SU-DHL-6 (cell line): ENCODE measurements at regions not wholly inside any gene's neighbourhood (a gene's known extent, or its start where the extent isn't known, plus 50 kb on each side); places are given as distances from the start of the nearest gene placed in this dataset.

Experiments
- H2AFZ ChIP-seq: fragments of 200-600 bp; sonication (generic); 2 replicates; pipeline ENCODE4 v1.6.1; 2014; ENCODE audit warnings: low read depth, mild to moderate bottlenecking, moderate library complexity, mixed read lengths, antibody characterized with exemption, low read length; ENCODE audit not compliant: severe bottlenecking
- H3F3A ChIP-seq: fragments of 200-600 bp; shearing (Covaris generic); 2 replicates; pipeline ENCODE4 v1.6.0; 2016; ENCODE audit warnings: antibody characterized with exemption, mild to moderate bottlenecking; ENCODE audit not compliant: insufficient read depth
- H3K27ac ChIP-seq: fragments of 200-600 bp; sonication (generic); 2 replicates; pipeline ENCODE4 v1.5.1; 2016; ENCODE audit warnings: low read depth, mild to moderate bottlenecking, low read length, moderate library complexity, mixed read lengths
- H3K27me3 ChIP-seq: fragments of 200-600 bp; sonication (generic), shearing (Covaris generic); 2 replicates; pipeline ENCODE4 v1.6.0; 2014; ENCODE audit warnings: mild to moderate bottlenecking, low read length
- H3K36me3 ChIP-seq: fragments of 200-600 bp; sonication (generic); 2 replicates; pipeline ENCODE4 v1.6.1; 2014; ENCODE audit warnings: mild to moderate bottlenecking, low read length, mixed read lengths
- H3K4me2 ChIP-seq: fragments of 300-600, 200-600 bp; shearing (Covaris generic), sonication (generic); 2 replicates; pipeline ENCODE4 v1.6.0; 2014; ENCODE audit warnings: low read length, low read depth, mild to moderate bottlenecking; ENCODE audit not compliant: poor library complexity, severe bottlenecking
- H3K4me3 ChIP-seq: fragments of 200-600 bp; sonication (generic); 2 replicates; pipeline ENCODE4 v1.5.1; 2014; ENCODE audit warnings: antibody characterized with exemption, low read length, mild to moderate bottlenecking, mixed read lengths; ENCODE audit not compliant: insufficient read depth, poor library complexity, severe bottlenecking
- H3K79me2 ChIP-seq: fragments of 200-600 bp; sonication (generic); 2 replicates; pipeline ENCODE4 v1.6.1; 2014; ENCODE audit warnings: mild to moderate bottlenecking, low read length, moderate library complexity; ENCODE audit not compliant: insufficient read depth
- H3K9ac ChIP-seq: fragments of 200-600 bp; sonication (generic); 2 replicates; pipeline ENCODE4 v1.7.0; 2014; ENCODE audit warnings: mild to moderate bottlenecking, low read length
- H3K9me2 ChIP-seq: fragments of 200-600 bp; sonication (generic); replicated peaks from 2 replicates; pipeline ENCODE4 v1.6.1; 2014; ENCODE audit warnings: low read length; ENCODE audit not compliant: insufficient read depth
- H3K9me3 ChIP-seq: fragments of 200-600 bp; sonication (generic); 2 replicates; pipeline ENCODE4 v1.6.1; 2014; ENCODE audit warnings: low read length, mixed read lengths; ENCODE audit not compliant: insufficient read depth
- H4K20me1 ChIP-seq: fragments of 200-600 bp; sonication (generic); 2 replicates; pipeline ENCODE4 v1.6.1; 2014; ENCODE audit warnings: low read depth, mild to moderate bottlenecking, antibody characterized with exemption, low read length, moderate library complexity, mixed read lengths
- EZH2phosphoT487 ChIP-seq: fragments of 200-600 bp; sonication (generic), shearing (Covaris generic); conservative IDR thresholded peaks from 2 replicates; pipeline ENCODE4 v1.6.1; 2018; ENCODE audit warnings: mild to moderate bottlenecking, antibody characterized with exemption, low read length, moderate library complexity, mixed read lengths
- TF ChIP-seq, protein P1 (sequence below): fragments of 200-600 bp; sonication (generic); IDR thresholded peaks from one replicate; pipeline ENCODE4 v1.5.1; 2017; ENCODE audit warnings: antibody characterized with exemption, mild to moderate bottlenecking, low read length, moderate library complexity; ENCODE audit not compliant: insufficient read depth, poor library complexity, severe bottlenecking

GRCh38 chr6:33918175-33918695, 114.4 kb upstream of the MLN start:
- Histone ChIP-seq H3K27ac (no peak overlapping the region), H3K4me2 (no peak overlapping the region), H3K9me3 (no peaks in the 10 kb centered on the region), H3K4me3 (no peak overlapping the region), H3K36me3 (no peaks in the 10 kb centered on the region), H2AFZ (no peak overlapping the region), H4K20me1 (no peaks in the 10 kb centered on the region), H3K79me2 (no peaks in the 10 kb centered on the region), H3K9me2 (no peaks in the 10 kb centered on the region), H3K27me3 (no peaks in the 10 kb centered on the region), H3K9ac (no peak overlapping the region), H3F3A (no peaks in the 10 kb centered on the region)
- no peak for TF ChIP-seq EZH2phosphoT487
- TF ChIP-seq, protein P1, sequence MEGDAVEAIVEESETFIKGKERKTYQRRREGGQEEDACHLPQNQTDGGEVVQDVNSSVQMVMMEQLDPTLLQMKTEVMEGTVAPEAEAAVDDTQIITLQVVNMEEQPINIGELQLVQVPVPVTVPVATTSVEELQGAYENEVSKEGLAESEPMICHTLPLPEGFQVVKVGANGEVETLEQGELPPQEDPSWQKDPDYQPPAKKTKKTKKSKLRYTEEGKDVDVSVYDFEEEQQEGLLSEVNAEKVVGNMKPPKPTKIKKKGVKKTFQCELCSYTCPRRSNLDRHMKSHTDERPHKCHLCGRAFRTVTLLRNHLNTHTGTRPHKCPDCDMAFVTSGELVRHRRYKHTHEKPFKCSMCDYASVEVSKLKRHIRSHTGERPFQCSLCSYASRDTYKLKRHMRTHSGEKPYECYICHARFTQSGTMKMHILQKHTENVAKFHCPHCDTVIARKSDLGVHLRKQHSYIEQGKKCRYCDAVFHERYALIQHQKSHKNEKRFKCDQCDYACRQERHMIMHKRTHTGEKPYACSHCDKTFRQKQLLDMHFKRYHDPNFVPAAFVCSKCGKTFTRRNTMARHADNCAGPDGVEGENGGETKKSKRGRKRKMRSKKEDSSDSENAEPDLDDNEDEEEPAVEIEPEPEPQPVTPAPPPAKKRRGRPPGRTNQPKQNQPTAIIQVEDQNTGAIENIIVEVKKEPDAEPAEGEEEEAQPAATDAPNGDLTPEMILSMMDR = no peak

GRCh38 chr6:33915134-33915533, 111.3 kb upstream of the MLN start:
- H3K4me3 ChIP-seq = no peak overlapping the region
- H3K9ac ChIP-seq = no peak overlapping the region
- TF ChIP-seq, protein P1 = no peak
- no peak for TF ChIP-seq EZH2phosphoT487
- no peaks in the 10 kb centered on the region for H3K9me2 ChIP-seq
- H3K79me2 ChIP-seq = no peaks in the 10 kb centered on the region
- no peaks in the 10 kb centered on the region for H3K9me3 ChIP-seq
- no peaks in the 10 kb centered on the region for H4K20me1 ChIP-seq
- no peaks in the 10 kb centered on the region for H3F3A ChIP-seq
- no peaks in the 10 kb centered on the region for H3K27me3 ChIP-seq
- H2AFZ ChIP-seq = no peak overlapping the region
- H3K36me3 ChIP-seq = no peaks in the 10 kb centered on the region
- no peak overlapping the region for H3K4me2 ChIP-seq
- H3K27ac ChIP-seq = no peak overlapping the region

DNA sequence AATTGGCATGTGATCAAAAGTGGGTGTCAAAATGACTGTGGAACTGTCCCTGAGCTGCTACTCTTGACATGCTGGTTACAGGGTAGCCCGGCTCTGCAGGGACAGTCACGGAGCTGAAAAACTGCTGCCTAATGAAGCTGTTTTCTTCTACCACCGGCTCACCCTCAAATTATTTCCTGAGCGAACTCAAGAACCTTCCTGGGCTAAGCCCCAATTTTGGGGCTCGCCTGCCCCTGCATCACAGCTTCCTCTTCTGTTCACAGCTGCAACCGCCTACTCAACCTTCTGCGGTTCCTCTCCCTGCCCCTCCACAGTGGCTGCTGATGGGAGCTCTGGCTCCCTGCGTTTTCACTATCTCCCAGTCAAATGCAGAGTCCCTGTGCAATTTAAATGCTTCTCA, 110.8 kb upstream of the MLN start:
- no peak overlapping the region for H2AFZ ChIP-seq
- no peak for TF ChIP-seq EZH2phosphoT487
- TF ChIP-seq, protein P1 = no peak
- H3K27ac ChIP-seq = no peak overlapping the region
- H3K27me3 ChIP-seq = no peaks in the 10 kb centered on the region
- no peaks in the 10 kb centered on the region for H3K9me2 ChIP-seq
- H3K4me2 ChIP-seq = no peak overlapping the region
- no peaks in the 10 kb centered on the region for H3K9me3 ChIP-seq
- H3K9ac ChIP-seq = no peak overlapping the region
- no peaks in the 10 kb centered on the region for H4K20me1 ChIP-seq
- no peaks in the 10 kb centered on the region for H3K79me2 ChIP-seq
- H3K36me3 ChIP-seq = no peaks in the 10 kb centered on the region
- H3F3A ChIP-seq = no peaks in the 10 kb centered on the region
- no peak overlapping the region for H3K4me3 ChIP-seq
